NAMALWA (cell line): ENCODE measurements at regions not wholly inside any gene's neighbourhood (a gene's known extent, or its start where the extent isn't known, plus 50 kb on each side); places are given as distances from the start of the nearest gene placed in this dataset.
A peak's percentile ranks its signal among the peaks of the same experiment; 100 is the strongest.
"Not testable (repeated sequence)": the region's sequence is repeated elsewhere in the genome, so short reads cannot be mapped to it uniquely, and the experiment has no call there.

Source experiments
- DNase-seq: peaks from one replicate; pipeline ENCODE4 v3.0.0-alpha.2; 2015; ENCODE audit warnings: low spot score

GRCh38 chr16:72596373-72596772 lies 424.4 kb upstream of the PMFBP1 start:
- no peak for DNase-seq

- DNase-seq = peak; percentile 43
Measured at GRCh38 chr16:72590151-72590937, 418.4 kb upstream of the PMFBP1 start.

GRCh38 chr16:72588551-72588950 lies 416.6 kb upstream of the PMFBP1 start:
- no peak for DNase-seq

- DNase-seq = not testable (repeated sequence)
Measured at GRCh38 chr16:72578061-72578460, 406.1 kb upstream of the PMFBP1 start.

GRCh38 chr16:72576189-72576588 lies 404.2 kb upstream of the PMFBP1 start:
- DNase-seq = no peak

GRCh38 chr16:72569677-72570076 lies 397.7 kb upstream of the PMFBP1 start:
- DNase-seq = no peak

- DNase-seq = no peak
Measured at GRCh38 chr16:72568502-72568901, 396.5 kb upstream of the PMFBP1 start.

GRCh38 chr16:72566174-72566573 lies 394.2 kb upstream of the PMFBP1 start:
- DNase-seq = no peak

GRCh38 chr16:72565106-72565505 lies 393.2 kb upstream of the PMFBP1 start:
- DNase-seq = no peak

- DNase-seq = peak; percentile 8
Measured at GRCh38 chr16:72560617-72561016, 388.7 kb upstream of the PMFBP1 start.

- DNase-seq = no peak
Measured at GRCh38 chr16:72558501-72558900, 386.5 kb upstream of the PMFBP1 start.

- no peak for DNase-seq
Measured at GRCh38 chr16:72554935-72555334, 383.0 kb upstream of the PMFBP1 start.

GRCh38 chr16:72552654-72553053 lies 380.7 kb upstream of the PMFBP1 start:
- no peak for DNase-seq

- DNase-seq = no peak
Measured at GRCh38 chr16:72551649-72552048, 379.7 kb upstream of the PMFBP1 start.

GRCh38 chr16:72549878-72550277 lies 377.9 kb upstream of the PMFBP1 start:
- no peak for DNase-seq

- no peak for DNase-seq
Measured at GRCh38 chr16:72542102-72542501, 370.1 kb upstream of the PMFBP1 start.

GRCh38 chr16:72537664-72538063 lies 365.7 kb upstream of the PMFBP1 start:
- no peak for DNase-seq

GRCh38 chr16:72536723-72537435 lies 364.9 kb upstream of the PMFBP1 start:
- no peak for DNase-seq

GRCh38 chr16:72532906-72533410 lies 361.0 kb upstream of the PMFBP1 start:
- DNase-seq = no peak

GRCh38 chr16:72530434-72530833 lies 358.5 kb upstream of the PMFBP1 start:
- DNase-seq = no peak

- DNase-seq = no peak
Measured at GRCh38 chr16:72523087-72523486, 351.1 kb upstream of the PMFBP1 start.

- DNase-seq = no peak
Measured at GRCh38 chr16:72517154-72517553, 345.2 kb upstream of the PMFBP1 start.

- no peak for DNase-seq
Measured at GRCh38 chr16:72511171-72511570, 339.2 kb upstream of the PMFBP1 start.
